H1 (cell line): ENCODE measurements at regions not wholly inside any gene's neighbourhood (a gene's known extent, or its start where the extent isn't known, plus 50 kb on each side); places are given as distances from the start of the nearest gene placed in this dataset.

Source experiments
- CTCF ChIA-PET: fragments of 300-600 bp; sonication (Branson Sonifier 250); formaldehyde crosslinking; loops from one replicate; lab custom pipeline; 2021; ENCODE audit not compliant: partially characterized antibody; lab: Charles Lee
- POLR2A ChIA-PET: fragments of 300-600 bp; sonication (Branson Sonifier 250); formaldehyde crosslinking; loops from one replicate; lab custom pipeline; 2021; ENCODE audit warnings: inconsistent platforms; ENCODE audit not compliant: partially characterized antibody; lab: Charles Lee
- DNase-seq, 2 experiments: peaks; one replicate each; pipeline versions ENCODE4 v3.0.0 to v3.0.0-alpha.2; 2010 to 2022; ENCODE audit warnings: low spot score in 2 of 2, low read depth in 1 of 2, mixed read lengths in 1 of 2
- FAIRE-seq: peaks from 2 replicates; lab custom pipeline; 2011; peaks lifted over from hg19 to GRCh38; lab: Jason Lieb, UNC
- H2AFZ ChIP-seq: 2 replicates; pipeline ENCODE4 v1.8.1; 2012; ENCODE audit warnings: low read length, inconsistent platforms
- H2AK5ac ChIP-seq: 2 replicates; pipeline ENCODE4 v1.6.1; 2013; ENCODE audit warnings: low read depth, low read length
- H2BK120ac ChIP-seq: replicated peaks from 2 replicates; pipeline ENCODE3; 2013; ENCODE audit warnings: low read depth, low read length, inconsistent platforms
- H2BK12ac ChIP-seq: 2 replicates; pipeline ENCODE4 v1.6.1; 2013; ENCODE audit warnings: low read depth, low read length
- H2BK15ac ChIP-seq: 2 replicates; pipeline ENCODE4 v1.6.1; 2013; ENCODE audit warnings: low read length
- H2BK20ac ChIP-seq: 2 replicates; pipeline ENCODE4 v1.6.1; 2013; ENCODE audit warnings: low read length
- H2BK5ac ChIP-seq: 2 replicates; pipeline ENCODE4 v1.6.1; 2013; ENCODE audit warnings: low read depth, low read length
- H3K14ac ChIP-seq: 2 replicates; pipeline ENCODE4 v1.6.1; 2013; ENCODE audit warnings: inconsistent platforms; ENCODE audit not compliant: insufficient read length
- H3K18ac ChIP-seq: 2 replicates; pipeline ENCODE4 v1.6.1; 2013; ENCODE audit warnings: low read length; ENCODE audit errors: extremely low read depth
- H3K23ac ChIP-seq: 2 replicates; pipeline ENCODE4 v1.6.1; 2013; ENCODE audit warnings: inconsistent platforms; ENCODE audit not compliant: insufficient read length
- H3K23me2 ChIP-seq: 2 replicates; pipeline ENCODE4 v1.6.1; 2013; ENCODE audit warnings: low read depth, low read length
- H3K27ac ChIP-seq: 2 replicates; pipeline ENCODE4 v1.6.1; 2011; ENCODE audit warnings: low read depth, low read length, inconsistent platforms
- H3K27me3 ChIP-seq, 4 experiments: replicated peaks in 1 of 4; 1 replicate in 1 of 4; 2 replicates in 3 of 4; pipeline versions ENCODE4 v1.6.1 to v1.8.1; 2011 to 2013; ENCODE audit warnings: low read length in 3 of 4, mild to moderate bottlenecking in 3 of 4, inconsistent platforms in 2 of 4, mixed read lengths in 2 of 4, moderate library complexity in 1 of 4; ENCODE audit not compliant: control insufficient read depth in 3 of 4, insufficient read depth in 3 of 4; ENCODE audit errors: extremely low read depth in 1 of 4
- H3K36me3 ChIP-seq, 4 experiments: 2 replicates each; pipeline versions ENCODE4 v1.6.1 to v1.8.1; 2011 to 2013; ENCODE audit warnings: mild to moderate bottlenecking in 4 of 4, low read length in 3 of 4, moderate library complexity in 2 of 4, control low read depth in 1 of 4, inconsistent platforms in 1 of 4; ENCODE audit not compliant: insufficient read depth in 4 of 4, control insufficient read depth in 2 of 4
- H3K4ac ChIP-seq: replicated peaks from 2 replicates; pipeline ENCODE3; 2013; ENCODE audit warnings: low read length, low read depth, mixed read lengths, inconsistent platforms; ENCODE audit not compliant: insufficient read length
- H3K4me1 ChIP-seq, 4 experiments: replicated peaks in 1 of 4; 1 replicate in 1 of 4; 2 replicates in 3 of 4; pipeline versions ENCODE4 v1.6.1 to v1.8.1; 2011 to 2013; ENCODE audit warnings: low read length in 3 of 4, inconsistent platforms in 2 of 4, mixed read lengths in 1 of 4; ENCODE audit not compliant: insufficient read depth in 4 of 4, control insufficient read depth in 3 of 4
- H3K4me2 ChIP-seq, 2 experiments: 2 replicates each; pipeline versions ENCODE4 v1.6.1 to v1.8.1; 2011 to 2013; ENCODE audit warnings: low read depth in 2 of 2, low read length in 2 of 2, control low read depth in 1 of 2, inconsistent platforms in 1 of 2, mild to moderate bottlenecking in 1 of 2; ENCODE audit not compliant: insufficient read depth in 1 of 2
- H3K4me3 ChIP-seq, 4 experiments: fragments of 200-600, 300-600 bp in 1 of 4; sonication (generic), shearing (Covaris generic), sonication (Bioruptor Twin) in 1 of 4; 2 replicates each; pipeline versions ENCODE4 v1.5.1 to v1.8.1; 2011 to 2016; ENCODE audit warnings: low read length in 4 of 4, low read depth in 3 of 4, control low read depth in 2 of 4, inconsistent platforms in 2 of 4, mild to moderate bottlenecking in 2 of 4, mixed read lengths in 1 of 4, moderate library complexity in 1 of 4; ENCODE audit not compliant: insufficient read depth in 2 of 4; ENCODE audit errors: extremely low read depth in 1 of 4
- H3K56ac ChIP-seq: replicated peaks from 2 replicates; pipeline ENCODE3; 2013; ENCODE audit warnings: low read depth, mild to moderate bottlenecking, mixed read lengths, low read length, inconsistent platforms; ENCODE audit not compliant: insufficient read length
- H3K79me1 ChIP-seq: 2 replicates; pipeline ENCODE4 v1.6.1; 2013; ENCODE audit warnings: low read depth, low read length, control low read depth
- H3K79me2 ChIP-seq, 2 experiments: 2 replicates each; pipeline versions ENCODE4 v1.6.1 to v1.8.1; 2012 to 2013; ENCODE audit warnings: low read length in 2 of 2, mild to moderate bottlenecking in 2 of 2, inconsistent platforms in 1 of 2; ENCODE audit not compliant: insufficient read depth in 2 of 2, control insufficient read depth in 1 of 2
- H3K9ac ChIP-seq, 4 experiments: replicated peaks in 1 of 4; 1 replicate in 1 of 4; 2 replicates in 3 of 4; pipeline versions ENCODE4 v1.6.1 to v1.8.1; 2011 to 2013; ENCODE audit warnings: low read depth in 3 of 4, low read length in 3 of 4, control low read depth in 2 of 4, mild to moderate bottlenecking in 2 of 4, moderate library complexity in 2 of 4, inconsistent platforms in 1 of 4; ENCODE audit errors: extremely low read depth in 1 of 4
- H3K9me3 ChIP-seq, 2 experiments: 2 replicates each; pipeline versions ENCODE4 v1.6.1 to v1.8.1; 2012 to 2013; ENCODE audit warnings: mild to moderate bottlenecking in 2 of 2, moderate library complexity in 2 of 2, control low read depth in 1 of 2, inconsistent platforms in 1 of 2, low read depth in 1 of 2, low read length in 1 of 2, mixed read lengths in 1 of 2; ENCODE audit not compliant: insufficient read depth in 2 of 2
- H4K20me1 ChIP-seq, 2 experiments: replicated peaks in 1 of 2; 2 replicates each; pipeline versions ENCODE3 to v1.8.1; 2011 to 2013; ENCODE audit warnings: inconsistent platforms in 2 of 2, low read length in 2 of 2, mild to moderate bottlenecking in 1 of 2; ENCODE audit not compliant: insufficient read depth in 2 of 2, control insufficient read depth in 1 of 2
- H4K5ac ChIP-seq: 2 replicates; pipeline ENCODE4 v1.6.1; 2013; ENCODE audit warnings: low read length, low read depth, mixed read lengths, inconsistent platforms; ENCODE audit not compliant: insufficient read length
- H4K8ac ChIP-seq: 2 replicates; pipeline ENCODE4 v1.8.0; 2013; ENCODE audit warnings: mild to moderate bottlenecking, moderate library complexity, low read length, inconsistent platforms; ENCODE audit not compliant: insufficient read depth; ENCODE audit errors: extremely low read depth
- H4K91ac ChIP-seq: replicated peaks from 2 replicates; pipeline ENCODE3; 2013; ENCODE audit warnings: low read length, mixed read lengths, inconsistent platforms; ENCODE audit not compliant: insufficient read length
- BACH1 ChIP-seq: IDR thresholded peaks from 2 replicates; pipeline ENCODE4 v1.6.1; 2012; ENCODE audit warnings: low read length, improper control_type of control experiment
- BCL11A ChIP-seq, 2 experiments: IDR thresholded peaks; one replicate each; pipeline ENCODE4 v1.6.1; 2011; ENCODE audit warnings: low read depth in 2 of 2, low read length in 2 of 2, mild to moderate bottlenecking in 2 of 2
- CHD2 ChIP-seq: IDR thresholded peaks from 2 replicates; pipeline ENCODE4 v1.6.1; 2012; ENCODE audit warnings: low read length, improper control_type of control experiment
- EP300 ChIP-seq, 2 experiments: IDR thresholded peaks; 1 replicate in 1 of 2; 2 replicates in 1 of 2; pipeline ENCODE4 v1.6.1; 2011 to 2012; ENCODE audit warnings: low read depth in 2 of 2, low read length in 2 of 2, mild to moderate bottlenecking in 2 of 2, borderline replicate concordance in 1 of 2, inconsistent platforms in 1 of 2, moderate library complexity in 1 of 2
- POLR2A ChIP-seq, 2 experiments: IDR thresholded peaks; 1 replicate in 1 of 2; 2 replicates in 1 of 2; pipeline ENCODE4 v1.6.1; 2011; ENCODE audit warnings: low read depth in 2 of 2, low read length in 2 of 2, mild to moderate bottlenecking in 2 of 2; ENCODE audit errors: control extremely low read depth in 1 of 2
- RFX5 ChIP-seq: IDR thresholded peaks from 2 replicates; pipeline ENCODE4 v1.6.1; 2011; ENCODE audit warnings: low read depth, low read length, improper control_type of control experiment, borderline replicate concordance
- SIRT6 ChIP-seq: IDR thresholded peaks from one replicate; pipeline ENCODE4 v1.7.1; 2012; ENCODE audit warnings: low read length, inconsistent platforms
- YY1 ChIP-seq: IDR thresholded peaks from 2 replicates; pipeline ENCODE4 v1.6.1; 2011; ENCODE audit warnings: low read depth, mild to moderate bottlenecking, low read length
- WGBS, 2 experiments: shearing (Covaris generic) in 1 of 2; methylation state at CpG; one replicate each; pipeline versions ENCODE4 v1.1.6 to v1.1.7; 2013 to 2015; ENCODE audit warnings: low lambda C conversion rate in 2 of 2, mixed read lengths in 2 of 2, inconsistent platforms in 1 of 2, low coverage in 1 of 2, missing lambda C conversion rate in 1 of 2; ENCODE audit not compliant: insufficient replicate concordance in 2 of 2, insufficient coverage in 1 of 2, insufficient read length in 1 of 2; ENCODE audit errors: extremely low coverage in 1 of 2, missing lambda C conversion rate in 1 of 2; 5-methylcytosine and 5-hydroxymethylcytosine counted together

DNA sequence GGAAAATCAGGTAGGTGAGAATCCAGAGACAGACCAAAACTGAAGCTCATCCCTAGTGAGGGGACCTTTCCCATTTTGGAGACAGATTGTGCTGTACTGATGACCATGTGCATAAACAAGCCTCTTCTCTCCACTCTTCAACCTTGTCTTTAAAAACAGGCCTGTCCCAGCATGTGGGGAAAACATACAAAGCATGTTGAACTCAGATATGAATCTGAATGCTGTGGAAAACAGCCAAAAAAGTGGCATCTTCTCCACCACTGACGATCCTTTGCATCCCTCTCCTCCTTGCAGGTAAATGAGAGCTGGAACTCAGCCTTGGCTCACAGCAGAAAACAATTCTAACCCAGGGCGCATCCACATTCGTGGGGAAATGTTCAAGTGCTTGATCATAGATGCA is 123.7 kb upstream of the FOXQ1 start:
- Histone ChIP-seq H4K20me1 (no peaks in the 10 kb centered on the region), H3K4ac (no peak overlapping the region), H3K27me3 (peaks cover 0 to 1% (median 0%) of the 10 kb centered on the region in 4 experiments; a peak in 2 of 7 replicates), H3K23me2 (no peaks in the 10 kb centered on the region), H3K56ac (no peak overlapping the region), H3K9me3 (no peaks in the 10 kb centered on the region), H2BK5ac (no peak overlapping the region), H3K4me1 (no peaks in the 10 kb centered on the region), H2AK5ac (no peak overlapping the region), H3K79me1 (no peaks in the 10 kb centered on the region), H3K18ac (no peak overlapping the region), H2BK15ac (no peak overlapping the region), H4K91ac (no peak overlapping the region), H3K23ac (no peak overlapping the region), H4K8ac (no peak overlapping the region), H2BK20ac (no peak overlapping the region), H3K79me2 (no peaks in the 10 kb centered on the region), H3K4me3 (no peak overlapping the region), H3K27ac (no peak overlapping the region), H2BK120ac (no peak overlapping the region), H3K4me2 (no peak overlapping the region), H4K5ac (no peak overlapping the region), H3K9ac (no peak overlapping the region), H2BK12ac (no peak overlapping the region), H3K14ac (no peak overlapping the region), H2AFZ (no peak overlapping the region), H3K36me3 (no peaks in the 10 kb centered on the region)
- CTCF ChIA-PET: interaction anchor here (1.2 kb wide), 1 partner anchor 12 kb away, joined by 3 read pairs; no protein-coding TSS in a partner anchor
- no peak for TF ChIP-seq SIRT6
- no peak for TF ChIP-seq RFX5
- no peak for TF ChIP-seq EP300 (IDR thresholded peaks at IDR 0.05; ENCODE audit: borderline replicate concordance in 1 of 2, low read depth in 2 of 2, low read length in 2 of 2)
- no peak for TF ChIP-seq YY1
- TF ChIP-seq POLR2A (IDR thresholded peaks at IDR 0.05; ENCODE audit: control extremely low read depth in 1 of 2, low read depth in 2 of 2, low read length in 2 of 2): no peak
- no peak for TF ChIP-seq BCL11A (IDR thresholded peaks at IDR 0.05; ENCODE audit: low read depth in 2 of 2, low read length in 2 of 2)
- no peak for TF ChIP-seq CHD2
- TF ChIP-seq BACH1: no peak
- no peak for DNase-seq
- POLR2A ChIA-PET: no interaction called here
- no peak for FAIRE-seq
- 100% methylated on average over 3 of the region's 3 CpGs; no CpG with 5 or more reads in 1 of the 2 experiments for WGBS, 2 experiments
